HK-2 (cell line): ENCODE measurements at regions not wholly inside any gene's neighbourhood (a gene's known extent, or its start where the extent isn't known, plus 50 kb on each side); places are given as distances from the start of the nearest gene placed in this dataset.
"Not testable (repeated sequence)": the region's sequence is repeated elsewhere in the genome, so short reads cannot be mapped to it uniquely, and the experiment has no call there.

Experiments used
- DNase-seq: peaks from one replicate; pipeline ENCODE4 v3.0.0-alpha.2; 2018; ENCODE audit not compliant: unreplicated experiment

- DNase-seq: not testable (repeated sequence)
Measured at GRCh38 chr14:23898359-23898758, 55.2 kb upstream of the DHRS4 start.

GRCh38 chr14:23899788-23900187, 53.8 kb upstream of the DHRS4 start:
- no peak for DNase-seq

- DNase-seq: no peak
Measured at GRCh38 chr14:23903442-23903841, 50.1 kb upstream of the DHRS4 start.
